SK-N-SH (cell line): ENCODE measurements at regions not wholly inside any gene's neighbourhood (a gene's known extent, or its start where the extent isn't known, plus 50 kb on each side); places are given as distances from the start of the nearest gene placed in this dataset.

Experiments
- FOXM1 ChIP-seq: IDR thresholded peaks from 2 replicates; pipeline ENCODE4 v1.4.0; 2012; ENCODE audit warnings: low read depth, mild to moderate bottlenecking
- MXI1 ChIP-seq: IDR thresholded peaks from 2 replicates; pipeline ENCODE4 v1.6.1; 2012; ENCODE audit warnings: mild to moderate bottlenecking, low read depth, low read length, improper control_type of control experiment
- POLR2AphosphoS5 ChIP-seq: IDR thresholded peaks from 2 replicates; pipeline ENCODE4 v1.6.1; 2012; ENCODE audit warnings: low read depth, low read length
- RAD21 ChIP-seq: IDR thresholded peaks from 2 replicates; pipeline ENCODE4 v1.6.1; 2012; ENCODE audit warnings: mild to moderate bottlenecking, low read length
- TF ChIP-seq, protein P1 (sequence below): fragments of 200-600 bp; sonication (generic); IDR thresholded peaks from 2 replicates; pipeline ENCODE4 v1.6.1; 2017; ENCODE audit warnings: antibody characterized with exemption, mild to moderate bottlenecking, moderate library complexity
- TF ChIP-seq, protein P2 (sequence below): fragments of 150-350 bp; IDR thresholded peaks from 2 replicates; pipeline ENCODE4 v1.6.1; 2017; ENCODE audit warnings: antibody characterized with exemption, low read length, low read depth, borderline replicate concordance
- TF ChIP-seq, protein P3 (sequence below): IDR thresholded peaks from 2 replicates; pipeline ENCODE4; 2012

DNA sequence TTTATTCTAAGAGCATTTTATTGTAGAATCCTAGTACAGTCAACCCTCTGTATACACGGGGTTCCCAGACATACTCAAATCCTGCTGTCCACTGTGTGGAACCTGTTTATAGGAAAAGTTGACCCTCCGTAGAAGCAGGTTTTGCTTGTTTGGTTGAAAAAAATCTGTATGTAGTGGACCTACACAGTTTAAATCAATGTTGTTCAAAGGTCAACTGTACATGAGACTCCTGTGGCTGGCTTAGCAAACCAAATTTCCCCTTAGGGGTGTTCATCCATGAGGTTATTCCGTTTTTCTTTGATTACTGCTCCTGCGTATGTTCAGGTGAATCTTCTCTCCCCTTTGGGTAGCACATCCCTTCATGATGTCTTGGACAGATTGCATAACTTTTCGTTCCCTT lies 387.0 kb upstream of the ZFP64 start:
- no peak for TF ChIP-seq FOXM1
- TF ChIP-seq RAD21: no peak
- TF ChIP-seq, protein P1, sequence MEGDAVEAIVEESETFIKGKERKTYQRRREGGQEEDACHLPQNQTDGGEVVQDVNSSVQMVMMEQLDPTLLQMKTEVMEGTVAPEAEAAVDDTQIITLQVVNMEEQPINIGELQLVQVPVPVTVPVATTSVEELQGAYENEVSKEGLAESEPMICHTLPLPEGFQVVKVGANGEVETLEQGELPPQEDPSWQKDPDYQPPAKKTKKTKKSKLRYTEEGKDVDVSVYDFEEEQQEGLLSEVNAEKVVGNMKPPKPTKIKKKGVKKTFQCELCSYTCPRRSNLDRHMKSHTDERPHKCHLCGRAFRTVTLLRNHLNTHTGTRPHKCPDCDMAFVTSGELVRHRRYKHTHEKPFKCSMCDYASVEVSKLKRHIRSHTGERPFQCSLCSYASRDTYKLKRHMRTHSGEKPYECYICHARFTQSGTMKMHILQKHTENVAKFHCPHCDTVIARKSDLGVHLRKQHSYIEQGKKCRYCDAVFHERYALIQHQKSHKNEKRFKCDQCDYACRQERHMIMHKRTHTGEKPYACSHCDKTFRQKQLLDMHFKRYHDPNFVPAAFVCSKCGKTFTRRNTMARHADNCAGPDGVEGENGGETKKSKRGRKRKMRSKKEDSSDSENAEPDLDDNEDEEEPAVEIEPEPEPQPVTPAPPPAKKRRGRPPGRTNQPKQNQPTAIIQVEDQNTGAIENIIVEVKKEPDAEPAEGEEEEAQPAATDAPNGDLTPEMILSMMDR: no peak
- TF ChIP-seq MXI1: no peak
- TF ChIP-seq, protein P2, sequence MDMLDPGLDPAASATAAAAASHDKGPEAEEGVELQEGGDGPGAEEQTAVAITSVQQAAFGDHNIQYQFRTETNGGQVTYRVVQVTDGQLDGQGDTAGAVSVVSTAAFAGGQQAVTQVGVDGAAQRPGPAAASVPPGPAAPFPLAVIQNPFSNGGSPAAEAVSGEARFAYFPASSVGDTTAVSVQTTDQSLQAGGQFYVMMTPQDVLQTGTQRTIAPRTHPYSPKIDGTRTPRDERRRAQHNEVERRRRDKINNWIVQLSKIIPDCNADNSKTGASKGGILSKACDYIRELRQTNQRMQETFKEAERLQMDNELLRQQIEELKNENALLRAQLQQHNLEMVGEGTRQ: no peak
- TF ChIP-seq, protein P3, sequence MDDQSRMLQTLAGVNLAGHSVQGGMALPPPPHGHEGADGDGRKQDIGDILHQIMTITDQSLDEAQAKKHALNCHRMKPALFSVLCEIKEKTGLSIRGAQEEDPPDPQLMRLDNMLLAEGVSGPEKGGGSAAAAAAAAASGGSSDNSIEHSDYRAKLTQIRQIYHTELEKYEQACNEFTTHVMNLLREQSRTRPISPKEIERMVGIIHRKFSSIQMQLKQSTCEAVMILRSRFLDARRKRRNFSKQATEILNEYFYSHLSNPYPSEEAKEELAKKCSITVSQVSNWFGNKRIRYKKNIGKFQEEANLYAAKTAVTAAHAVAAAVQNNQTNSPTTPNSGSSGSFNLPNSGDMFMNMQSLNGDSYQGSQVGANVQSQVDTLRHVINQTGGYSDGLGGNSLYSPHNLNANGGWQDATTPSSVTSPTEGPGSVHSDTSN: no peak
- no peak for TF ChIP-seq POLR2AphosphoS5
